ENCODE measurements at regions not wholly inside any gene's neighbourhood (a gene's known extent, or its start where the extent isn't known, plus 50 kb on each side); places are given as distances from the start of the nearest gene placed in this dataset.

DNA sequence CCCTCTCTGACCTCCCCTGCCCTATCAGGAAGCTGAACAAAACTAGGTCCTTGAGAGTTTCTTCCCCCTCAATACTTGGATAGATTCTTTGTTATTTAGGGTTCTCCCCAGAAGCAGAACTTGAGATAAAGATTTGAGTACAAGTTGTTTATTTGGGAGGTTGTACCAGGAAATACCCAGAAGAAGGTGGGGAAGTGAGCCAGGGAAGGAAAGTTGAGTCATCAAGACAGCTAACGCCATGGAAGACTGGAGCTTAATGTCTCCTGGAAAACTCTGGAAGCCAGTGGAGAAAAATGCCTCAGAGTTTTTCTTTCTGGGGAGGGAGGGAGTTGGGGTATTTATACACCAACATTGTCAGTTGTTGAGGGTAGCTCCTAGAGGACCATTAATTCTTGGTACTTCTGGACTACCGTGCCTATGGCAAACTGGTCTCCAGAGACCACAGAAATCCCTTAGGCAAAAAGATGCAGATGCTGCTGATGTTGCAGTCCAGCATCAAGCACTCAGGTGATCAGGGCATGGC lies 102.6 kb upstream of the ZFP64 start:
- no peak for TF ChIP-seq CREB1 (IDR thresholded peaks at IDR 0.05; ENCODE audit: low read depth)
- TF ChIP-seq, protein P1, sequence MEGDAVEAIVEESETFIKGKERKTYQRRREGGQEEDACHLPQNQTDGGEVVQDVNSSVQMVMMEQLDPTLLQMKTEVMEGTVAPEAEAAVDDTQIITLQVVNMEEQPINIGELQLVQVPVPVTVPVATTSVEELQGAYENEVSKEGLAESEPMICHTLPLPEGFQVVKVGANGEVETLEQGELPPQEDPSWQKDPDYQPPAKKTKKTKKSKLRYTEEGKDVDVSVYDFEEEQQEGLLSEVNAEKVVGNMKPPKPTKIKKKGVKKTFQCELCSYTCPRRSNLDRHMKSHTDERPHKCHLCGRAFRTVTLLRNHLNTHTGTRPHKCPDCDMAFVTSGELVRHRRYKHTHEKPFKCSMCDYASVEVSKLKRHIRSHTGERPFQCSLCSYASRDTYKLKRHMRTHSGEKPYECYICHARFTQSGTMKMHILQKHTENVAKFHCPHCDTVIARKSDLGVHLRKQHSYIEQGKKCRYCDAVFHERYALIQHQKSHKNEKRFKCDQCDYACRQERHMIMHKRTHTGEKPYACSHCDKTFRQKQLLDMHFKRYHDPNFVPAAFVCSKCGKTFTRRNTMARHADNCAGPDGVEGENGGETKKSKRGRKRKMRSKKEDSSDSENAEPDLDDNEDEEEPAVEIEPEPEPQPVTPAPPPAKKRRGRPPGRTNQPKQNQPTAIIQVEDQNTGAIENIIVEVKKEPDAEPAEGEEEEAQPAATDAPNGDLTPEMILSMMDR (IDR thresholded peaks at IDR 0.05 in 2 of 3, conservative IDR thresholded peaks at IDR 0.05 in 1 of 3; ENCODE audit: control insufficient read depth in 2 of 3, extremely low read depth in 1 of 3, insufficient read depth in 1 of 3, low read depth in 3 of 3, low read length in 3 of 3) = no peak
- TF ChIP-seq POLR2AphosphoS5 (IDR thresholded peaks at IDR 0.05; ENCODE audit: low read length) = no peak
- TF ChIP-seq, protein P2, sequence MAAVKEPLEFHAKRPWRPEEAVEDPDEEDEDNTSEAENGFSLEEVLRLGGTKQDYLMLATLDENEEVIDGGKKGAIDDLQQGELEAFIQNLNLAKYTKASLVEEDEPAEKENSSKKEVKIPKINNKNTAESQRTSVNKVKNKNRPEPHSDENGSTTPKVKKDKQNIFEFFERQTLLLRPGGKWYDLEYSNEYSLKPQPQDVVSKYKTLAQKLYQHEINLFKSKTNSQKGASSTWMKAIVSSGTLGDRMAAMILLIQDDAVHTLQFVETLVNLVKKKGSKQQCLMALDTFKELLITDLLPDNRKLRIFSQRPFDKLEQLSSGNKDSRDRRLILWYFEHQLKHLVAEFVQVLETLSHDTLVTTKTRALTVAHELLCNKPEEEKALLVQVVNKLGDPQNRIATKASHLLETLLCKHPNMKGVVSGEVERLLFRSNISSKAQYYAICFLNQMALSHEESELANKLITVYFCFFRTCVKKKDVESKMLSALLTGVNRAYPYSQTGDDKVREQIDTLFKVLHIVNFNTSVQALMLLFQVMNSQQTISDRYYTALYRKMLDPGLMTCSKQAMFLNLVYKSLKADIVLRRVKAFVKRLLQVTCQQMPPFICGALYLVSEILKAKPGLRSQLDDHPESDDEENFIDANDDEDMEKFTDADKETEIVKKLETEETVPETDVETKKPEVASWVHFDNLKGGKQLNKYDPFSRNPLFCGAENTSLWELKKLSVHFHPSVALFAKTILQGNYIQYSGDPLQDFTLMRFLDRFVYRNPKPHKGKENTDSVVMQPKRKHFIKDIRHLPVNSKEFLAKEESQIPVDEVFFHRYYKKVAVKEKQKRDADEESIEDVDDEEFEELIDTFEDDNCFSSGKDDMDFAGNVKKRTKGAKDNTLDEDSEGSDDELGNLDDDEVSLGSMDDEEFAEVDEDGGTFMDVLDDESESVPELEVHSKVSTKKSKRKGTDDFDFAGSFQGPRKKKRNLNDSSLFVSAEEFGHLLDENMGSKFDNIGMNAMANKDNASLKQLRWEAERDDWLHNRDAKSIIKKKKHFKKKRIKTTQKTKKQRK (IDR thresholded peaks at IDR 0.05; ENCODE audit: low read depth, low read length) = no peak
- TF ChIP-seq, protein P3, sequence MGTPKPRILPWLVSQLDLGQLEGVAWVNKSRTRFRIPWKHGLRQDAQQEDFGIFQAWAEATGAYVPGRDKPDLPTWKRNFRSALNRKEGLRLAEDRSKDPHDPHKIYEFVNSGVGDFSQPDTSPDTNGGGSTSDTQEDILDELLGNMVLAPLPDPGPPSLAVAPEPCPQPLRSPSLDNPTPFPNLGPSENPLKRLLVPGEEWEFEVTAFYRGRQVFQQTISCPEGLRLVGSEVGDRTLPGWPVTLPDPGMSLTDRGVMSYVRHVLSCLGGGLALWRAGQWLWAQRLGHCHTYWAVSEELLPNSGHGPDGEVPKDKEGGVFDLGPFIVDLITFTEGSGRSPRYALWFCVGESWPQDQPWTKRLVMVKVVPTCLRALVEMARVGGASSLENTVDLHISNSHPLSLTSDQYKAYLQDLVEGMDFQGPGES (IDR thresholded peaks at IDR 0.05) = no peak
- no peak for TF ChIP-seq EZH2 (IDR thresholded peaks at IDR 0.05; ENCODE audit: borderline replicate concordance, control insufficient read depth, low read depth, low read length)
- no peak for TF ChIP-seq NFXL1 (IDR thresholded peaks at IDR 0.05; ENCODE audit: borderline replicate concordance)
- TF ChIP-seq RBBP5 (conservative IDR thresholded peaks at IDR 0.05) = no peak
- no peak for TF ChIP-seq BHLHE40 (IDR thresholded peaks at IDR 0.05; ENCODE audit: borderline replicate concordance in 1 of 2, low read depth in 2 of 2, low read length in 1 of 2)
- no peak for TF ChIP-seq POLR2A (IDR thresholded peaks at IDR 0.05; ENCODE audit: low read depth, low read length)
- no peak for TF ChIP-seq CREM (IDR thresholded peaks at IDR 0.05; ENCODE audit: low read depth)
- TF ChIP-seq, protein P4, sequence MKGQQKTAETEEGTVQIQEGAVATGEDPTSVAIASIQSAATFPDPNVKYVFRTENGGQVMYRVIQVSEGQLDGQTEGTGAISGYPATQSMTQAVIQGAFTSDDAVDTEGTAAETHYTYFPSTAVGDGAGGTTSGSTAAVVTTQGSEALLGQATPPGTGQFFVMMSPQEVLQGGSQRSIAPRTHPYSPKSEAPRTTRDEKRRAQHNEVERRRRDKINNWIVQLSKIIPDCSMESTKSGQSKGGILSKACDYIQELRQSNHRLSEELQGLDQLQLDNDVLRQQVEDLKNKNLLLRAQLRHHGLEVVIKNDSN (IDR thresholded peaks at IDR 0.05; ENCODE audit: borderline replicate concordance, extremely low read length, insufficient read depth, low read depth, low read length) = no peak
- no peak for TF ChIP-seq SRF (IDR thresholded peaks at IDR 0.05; ENCODE audit: low read depth in 2 of 2, low read length in 2 of 2)
- TF ChIP-seq ZBED1 (IDR thresholded peaks at IDR 0.05; ENCODE audit: borderline replicate concordance) = no peak

Measured in GM12878 (cell line).